HL-60 (cell line): ENCODE measurements at regions not wholly inside any gene's neighbourhood (a gene's known extent, or its start where the extent isn't known, plus 50 kb on each side); places are given as distances from the start of the nearest gene placed in this dataset.

Experiments
- CTCF ChIP-seq: IDR thresholded peaks from one replicate; pipeline ENCODE4 v1.5.1; 2011; ENCODE audit warnings: low read length, control low read depth, inconsistent platforms; ENCODE audit not compliant: insufficient read depth
- SPI1 ChIP-seq: IDR thresholded peaks from 2 replicates; pipeline ENCODE4 v1.6.1; 2012; ENCODE audit warnings: low read depth, mild to moderate bottlenecking, borderline replicate concordance

- TF ChIP-seq CTCF (no peak), SPI1 (no peak)
Observed at GRCh38 chr9:108684288-108685025, 171.3 kb downstream of the ACTL7B start.
